ENCODE measurements at regions not wholly inside any gene's neighbourhood (a gene's known extent, or its start where the extent isn't known, plus 50 kb on each side); places are given as distances from the start of the nearest gene placed in this dataset.

DNA sequence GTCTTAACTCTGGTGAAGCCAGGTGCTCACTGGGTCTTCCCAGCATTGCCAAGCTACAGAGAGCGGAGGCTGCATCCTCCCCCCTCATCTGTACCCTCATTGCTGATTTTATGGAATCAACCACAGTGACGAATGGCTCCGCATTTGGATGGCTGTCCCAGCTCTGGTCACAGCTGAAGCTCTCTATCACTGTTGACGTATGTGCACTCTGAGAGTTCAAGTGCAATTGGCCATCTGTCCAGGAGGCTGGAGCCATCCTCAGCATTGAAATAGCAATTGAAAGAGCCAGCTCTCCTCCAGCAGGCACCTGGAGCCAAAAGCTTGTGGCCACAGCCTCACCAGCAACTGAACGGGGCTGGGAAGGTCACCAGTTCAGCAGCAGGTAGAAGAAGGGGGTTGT, 494.1 kb downstream of the TMEM114 start:
- Histone ChIP-seq H3K9me3 (ENCODE audit: control insufficient read depth, low read depth, low read length) (no peaks in the 10 kb centered on the region), H3K27ac (ENCODE audit: control insufficient read depth, insufficient read depth, low read length) (no peak overlapping the region), H3K9ac (ENCODE audit: control insufficient read depth, extremely low read depth, insufficient read depth, low read length) (no peak overlapping the region), H2AFZ (ENCODE audit: control insufficient read depth, low read length) (no peak overlapping the region), H4K20me1 (ENCODE audit: control insufficient read depth, extremely low read depth, insufficient read depth, low read length) (no peaks in the 10 kb centered on the region), H3K4me2 (ENCODE audit: control insufficient read depth, extremely low read depth, insufficient read depth, low read depth, low read length) (no peak overlapping the region), H3K4me3 (ENCODE audit: control insufficient read depth in 2 of 3, extremely low read depth in 1 of 3, insufficient read depth in 2 of 3, low read depth in 1 of 3, low read length in 3 of 3) (no peak overlapping the region), H3K4me1 (ENCODE audit: control insufficient read depth, extremely low read depth, insufficient read depth, low read length) (no peaks in the 10 kb centered on the region), H3K27me3 (ENCODE audit: control insufficient read depth, extremely low read depth, insufficient read depth, low read length) (no peaks in the 10 kb centered on the region), H3K9me1 (ENCODE audit: control insufficient read depth, extremely low read depth, insufficient read depth, low read length) (no peaks in the 10 kb centered on the region), H3K36me3 (ENCODE audit: control insufficient read depth in 2 of 2, extremely low read depth in 1 of 2, insufficient read depth in 2 of 2, low read length in 2 of 2) (no peaks in the 10 kb centered on the region), H3K79me2 (ENCODE audit: control insufficient read depth, insufficient read depth, low read length) (no peaks in the 10 kb centered on the region)
- dilution Hi-C loops (cut with MboI; ENCODE audit: extremely low pct_ligation_motif_present, low sequenced_read_pairs) = no loop called here
- DNase-seq (ENCODE audit: low read depth, low spot score) (no peak), FAIRE-seq (no peak)
- TF ChIP-seq CTCF (optimal IDR thresholded peaks at IDR 0.05 in 1 of 3, IDR thresholded peaks at IDR 0.05 in 1 of 3, conservative IDR thresholded peaks at IDR 0.05 in 1 of 3; ENCODE audit: extremely low read depth in 1 of 3, insufficient read depth in 2 of 3, low read length in 3 of 3) (no peak), EZH2 (IDR thresholded peaks at IDR 0.05; ENCODE audit: low read length) (no peak)

DNA sequence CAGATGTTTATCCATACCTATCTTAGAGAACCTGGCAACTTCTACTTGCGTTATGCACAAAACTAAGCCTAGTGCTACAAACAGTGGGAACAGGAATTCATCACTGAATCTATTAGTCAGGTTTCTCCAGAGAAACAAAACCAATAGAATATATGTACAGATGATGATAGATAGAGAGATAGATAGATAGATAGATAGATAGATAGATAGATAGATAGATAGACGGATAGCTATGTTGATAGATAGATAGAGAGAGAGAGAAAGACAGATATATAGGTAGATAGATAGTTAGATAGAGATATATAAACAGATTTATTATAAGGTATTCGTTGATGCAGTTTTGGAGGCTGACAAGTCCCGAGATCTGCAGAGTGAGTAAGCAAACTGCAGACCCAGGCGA, 495.6 kb downstream of the TMEM114 start:
- no peak for DNase-seq (ENCODE audit: low read depth, low spot score)
- TF ChIP-seq CTCF (optimal IDR thresholded peaks at IDR 0.05 in 1 of 3, IDR thresholded peaks at IDR 0.05 in 1 of 3, conservative IDR thresholded peaks at IDR 0.05 in 1 of 3; ENCODE audit: extremely low read depth in 1 of 3, insufficient read depth in 2 of 3, low read length in 3 of 3) = no peak
- no peak for TF ChIP-seq EZH2 (IDR thresholded peaks at IDR 0.05; ENCODE audit: low read length)
- Histone ChIP-seq H3K27ac (ENCODE audit: control insufficient read depth, insufficient read depth, low read length) (no peak overlapping the region), H3K9ac (ENCODE audit: control insufficient read depth, extremely low read depth, insufficient read depth, low read length) (no peak overlapping the region), H4K20me1 (ENCODE audit: control insufficient read depth, extremely low read depth, insufficient read depth, low read length) (no peaks in the 10 kb centered on the region), H3K9me1 (ENCODE audit: control insufficient read depth, extremely low read depth, insufficient read depth, low read length) (no peaks in the 10 kb centered on the region), H2AFZ (ENCODE audit: control insufficient read depth, low read length) (no peak overlapping the region), H3K36me3 (ENCODE audit: control insufficient read depth in 2 of 2, extremely low read depth in 1 of 2, insufficient read depth in 2 of 2, low read length in 2 of 2) (no peaks in the 10 kb centered on the region), H3K27me3 (ENCODE audit: control insufficient read depth, extremely low read depth, insufficient read depth, low read length) (no peaks in the 10 kb centered on the region), H3K9me3 (ENCODE audit: control insufficient read depth, low read depth, low read length) (no peaks in the 10 kb centered on the region), H3K4me2 (ENCODE audit: control insufficient read depth, extremely low read depth, insufficient read depth, low read depth, low read length) (no peak overlapping the region), H3K4me1 (ENCODE audit: control insufficient read depth, extremely low read depth, insufficient read depth, low read length) (no peaks in the 10 kb centered on the region), H3K4me3 (ENCODE audit: control insufficient read depth in 2 of 3, extremely low read depth in 1 of 3, insufficient read depth in 2 of 3, low read depth in 1 of 3, low read length in 3 of 3) (no peak overlapping the region), H3K79me2 (ENCODE audit: control insufficient read depth, insufficient read depth, low read length) (no peaks in the 10 kb centered on the region)
- FAIRE-seq = no peak
- dilution Hi-C loops (cut with MboI; ENCODE audit: extremely low pct_ligation_motif_present, low sequenced_read_pairs) = no loop called here
